GM23338 (cell line): ENCODE measurements at regions not wholly inside any gene's neighbourhood (a gene's known extent, or its start where the extent isn't known, plus 50 kb on each side); places are given as distances from the start of the nearest gene placed in this dataset.

Experiments used
- ATAC-seq: fragments of 200-7000 bp; cut with Tn5 transposase; 3 replicates; pipeline ENCODE4 v1.9.1; 2020
- DNase-seq: peaks from one replicate; pipeline ENCODE4 v3.0.0-alpha.2; 2015; ENCODE audit warnings: low spot score
- H2AFZ ChIP-seq: fragments of 200-600 bp; sonication (generic); 2 replicates; pipeline ENCODE4 v1.8.0; 2016; ENCODE audit warnings: antibody characterized with exemption, mild to moderate bottlenecking, moderate library complexity
- H3F3A ChIP-seq: fragments of 200-600 bp; sonication (generic); replicated peaks from 2 replicates; pipeline ENCODE4 v1.8.0; 2017; ENCODE audit warnings: antibody characterized with exemption, mixed run types, low read depth
- H3K27ac ChIP-seq: fragments of 200-600 bp; sonication (generic); 2 replicates; pipeline ENCODE4 v1.6.1; 2016; ENCODE audit warnings: low read depth
- H3K27me3 ChIP-seq: fragments of 200-600 bp; sonication (generic); 2 replicates; pipeline ENCODE4 v1.8.0; 2016; ENCODE audit warnings: mild to moderate bottlenecking, mixed run types, moderate library complexity; ENCODE audit not compliant: insufficient read depth
- H3K36me3 ChIP-seq: fragments of 200-600 bp; sonication (generic); 2 replicates; pipeline ENCODE4 v1.8.0; 2016; ENCODE audit warnings: mild to moderate bottlenecking; ENCODE audit not compliant: insufficient read depth
- H3K4me1 ChIP-seq: fragments of 200-600 bp; sonication (generic); 2 replicates; pipeline ENCODE4 v1.8.0; 2016; ENCODE audit warnings: mild to moderate bottlenecking, moderate library complexity; ENCODE audit not compliant: insufficient read depth
- H3K4me2 ChIP-seq: fragments of 200-600 bp; sonication (generic); 2 replicates; pipeline ENCODE4 v1.7.1; 2017; ENCODE audit warnings: mixed run types
- H3K4me3 ChIP-seq: fragments of 200-600 bp; sonication (generic); 2 replicates; pipeline ENCODE4 v1.6.1; 2016; ENCODE audit warnings: mixed run types
- H3K79me2 ChIP-seq: fragments of 200-600 bp; sonication (generic); replicated peaks from 2 replicates; pipeline ENCODE4 v1.8.0; 2017; ENCODE audit warnings: mild to moderate bottlenecking; ENCODE audit not compliant: insufficient read depth
- H3K9me2 ChIP-seq: fragments of 200-600 bp; sonication (generic); 2 replicates; pipeline ENCODE4 v1.8.0; 2017; ENCODE audit not compliant: insufficient read depth
- H4K20me1 ChIP-seq: fragments of 200-600 bp; sonication (generic); replicated peaks from 2 replicates; pipeline ENCODE4 v1.8.0; 2017; ENCODE audit warnings: mild to moderate bottlenecking; ENCODE audit not compliant: insufficient read depth
- H3K27ac Mint-ChIP-seq: 2 replicates; pipeline ENCODE4 v1.8.0; 2020; ENCODE audit warnings: inconsistent platforms, mild to moderate bottlenecking, moderate library complexity, mixed read lengths
- H3K27me3 Mint-ChIP-seq: 3 replicates; pipeline ENCODE4 v1.8.0; 2022; ENCODE audit warnings: low read depth, mild to moderate bottlenecking, moderate library complexity, mixed read lengths, inconsistent platforms; ENCODE audit not compliant: insufficient read depth, poor library complexity
- H3K36me3 Mint-ChIP-seq: 3 replicates; pipeline ENCODE4 v1.8.0; 2021; ENCODE audit warnings: low read depth, mild to moderate bottlenecking, inconsistent platforms, moderate library complexity, mixed read lengths
- H3K4me1 Mint-ChIP-seq: 3 replicates; pipeline ENCODE4 v1.8.0; 2020; ENCODE audit warnings: mild to moderate bottlenecking, inconsistent platforms, mixed read lengths
- H3K4me3 Mint-ChIP-seq: 3 replicates; pipeline ENCODE4 v1.8.0; 2021; ENCODE audit warnings: moderate library complexity, mild to moderate bottlenecking, inconsistent platforms, mixed read lengths
- H3K9me3 Mint-ChIP-seq: 3 replicates; pipeline ENCODE4 v1.8.0; 2020; ENCODE audit warnings: moderate library complexity, mild to moderate bottlenecking, inconsistent platforms, mixed read lengths
- CREB1 ChIP-seq: fragments of 250-450 bp; sonication (Bioruptor Pico); IDR thresholded peaks from 2 replicates; pipeline ENCODE4 v1.5.0; 2020; ENCODE audit warnings: low read depth, mild to moderate bottlenecking, moderate library complexity
- CTCF ChIP-seq, 2 experiments: fragments of 200-600 bp in 1 of 2; sonication (generic) in 1 of 2; conservative IDR thresholded peaks; 2 replicates each; pipeline versions ENCODE4 v1.5.1 to v1.6.1; 2016 to 2017; ENCODE audit warnings: antibody characterized with exemption in 2 of 2, low read depth in 2 of 2, mild to moderate bottlenecking in 2 of 2, moderate library complexity in 1 of 2
- ETS1 ChIP-seq: IDR thresholded peaks from 2 replicates; pipeline ENCODE4 v1.6.1; 2016; ENCODE audit warnings: antibody characterized with exemption
- EZH2 ChIP-seq: fragments of 200-600 bp; sonication (generic); IDR thresholded peaks from one replicate; pipeline ENCODE4 v1.8.0; 2017; ENCODE audit warnings: antibody characterized with exemption, mild to moderate bottlenecking, low read depth; ENCODE audit not compliant: unreplicated experiment
- EZH2phosphoT487 ChIP-seq: fragments of 200-600 bp; sonication (generic); IDR thresholded peaks from one replicate; pipeline ENCODE4 v1.8.1; 2018; ENCODE audit warnings: antibody characterized with exemption; ENCODE audit not compliant: unreplicated experiment
- JUNB ChIP-seq: IDR thresholded peaks from one replicate; pipeline ENCODE4 v1.6.1; 2016; ENCODE audit warnings: antibody characterized with exemption; ENCODE audit not compliant: unreplicated experiment
- NANOG ChIP-seq: IDR thresholded peaks from 2 replicates; pipeline ENCODE4 v1.6.1; 2016; ENCODE audit warnings: antibody characterized with exemption, borderline replicate concordance
- POLR2AphosphoS5 ChIP-seq: IDR thresholded peaks from 2 replicates; pipeline ENCODE4 v1.6.1; 2016; ENCODE audit warnings: antibody characterized with exemption, low read depth
- REST ChIP-seq: IDR thresholded peaks from one replicate; pipeline ENCODE4 v1.6.1; 2018; ENCODE audit warnings: antibody characterized with exemption; ENCODE audit not compliant: unreplicated experiment
- STAT1 ChIP-seq: IDR thresholded peaks from one replicate; pipeline ENCODE4 v1.6.1; 2016; ENCODE audit warnings: antibody characterized with exemption; ENCODE audit not compliant: unreplicated experiment
- ZNF114 ChIP-seq: fragments of 250-450 bp; sonication (Bioruptor Pico); IDR thresholded peaks from 2 replicates; pipeline ENCODE4 v1.5.0; 2020; ENCODE audit warnings: mild to moderate bottlenecking, moderate library complexity
- ZNF331 ChIP-seq: fragments of 250-450 bp; sonication (Bioruptor Pico); IDR thresholded peaks from 2 replicates; pipeline ENCODE4 v1.5.0; 2020; ENCODE audit warnings: low read depth, mild to moderate bottlenecking, moderate library complexity
- ZNF462 ChIP-seq: fragments of 250-450 bp; sonication (Bioruptor Pico); IDR thresholded peaks from 2 replicates; pipeline ENCODE4 v1.5.0; 2020; ENCODE audit warnings: mild to moderate bottlenecking, moderate library complexity

- Histone ChIP-seq H3K36me3 (no peaks in the 10 kb centered on the region), H3K9me2 (no peaks in the 10 kb centered on the region), H3K79me2 (no peaks in the 10 kb centered on the region), H4K20me1 (no peaks in the 10 kb centered on the region), H2AFZ (no peak overlapping the region), H3K4me1 (peaks cover 7% of the 10 kb centered on the region), H3F3A (no peaks in the 10 kb centered on the region), H3K27me3 (no peaks in the 10 kb centered on the region), H3K4me2 (no peak overlapping the region), H3K4me3 (no peak overlapping the region), H3K27ac (no peak overlapping the region)
- no peak overlapping the region for H3K4me3 Mint-ChIP-seq
- no peak for TF ChIP-seq CTCF (conservative IDR thresholded peaks at IDR 0.05; ENCODE audit: low read depth in 2 of 2)
- TF ChIP-seq JUNB = no peak
- no peak for TF ChIP-seq ZNF462 (CRISPR knock-in tag)
- no peak for TF ChIP-seq ZNF114
- TF ChIP-seq NANOG = no peak
- TF ChIP-seq STAT1 = no peak
- TF ChIP-seq EZH2 = no peak
- no peak for TF ChIP-seq REST
- no peak for TF ChIP-seq ETS1
- no peak for TF ChIP-seq CREB1 (CRISPR knock-in tag)
- no peak for TF ChIP-seq EZH2phosphoT487
- no peak for TF ChIP-seq POLR2AphosphoS5
- TF ChIP-seq ZNF331 (CRISPR knock-in tag) = no peak
- peaks cover 21% of the 10 kb centered on the region for H3K4me1 Mint-ChIP-seq
- peaks cover 2% of the 10 kb centered on the region for H3K27me3 Mint-ChIP-seq
- DNase-seq = no peak
- H3K9me3 Mint-ChIP-seq = no peaks in the 10 kb centered on the region; the same call in 2 of the 3 replicates
- H3K27ac Mint-ChIP-seq = no peak overlapping the region
- ATAC-seq = no peak
- H3K36me3 Mint-ChIP-seq = no peaks in the 10 kb centered on the region
Observed at GRCh38 chrX:134721766-134722532, 63.7 kb upstream of the PLAC1 start.
